ENCODE measurements at regions not wholly inside any gene's neighbourhood (a gene's known extent, or its start where the extent isn't known, plus 50 kb on each side); places are given as distances from the start of the nearest gene placed in this dataset.
"Not testable (repeated sequence)": the region's sequence is repeated elsewhere in the genome, so short reads cannot be mapped to it uniquely, and the experiment has no call there.

DNA sequence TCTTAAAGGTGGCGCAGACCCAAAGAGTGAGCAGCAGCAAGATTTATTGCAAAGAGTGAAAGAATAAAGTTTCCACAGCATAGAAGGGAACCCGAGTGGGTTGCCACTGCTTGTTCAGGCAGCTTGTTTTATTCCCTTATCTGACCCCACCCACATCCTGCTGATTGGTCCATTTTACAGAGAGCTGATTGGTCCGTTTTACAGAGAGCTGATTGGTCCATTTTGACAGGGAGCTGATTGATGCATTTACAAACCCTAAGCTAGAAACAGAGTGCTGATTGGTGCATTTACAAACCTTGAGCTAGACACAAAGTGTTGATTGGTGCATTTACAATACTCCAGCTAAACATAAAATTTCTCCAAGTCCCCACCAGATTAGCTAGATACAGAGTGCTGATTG is 270.6 kb downstream of the CENPC start:
- TF ChIP-seq, protein P1, sequence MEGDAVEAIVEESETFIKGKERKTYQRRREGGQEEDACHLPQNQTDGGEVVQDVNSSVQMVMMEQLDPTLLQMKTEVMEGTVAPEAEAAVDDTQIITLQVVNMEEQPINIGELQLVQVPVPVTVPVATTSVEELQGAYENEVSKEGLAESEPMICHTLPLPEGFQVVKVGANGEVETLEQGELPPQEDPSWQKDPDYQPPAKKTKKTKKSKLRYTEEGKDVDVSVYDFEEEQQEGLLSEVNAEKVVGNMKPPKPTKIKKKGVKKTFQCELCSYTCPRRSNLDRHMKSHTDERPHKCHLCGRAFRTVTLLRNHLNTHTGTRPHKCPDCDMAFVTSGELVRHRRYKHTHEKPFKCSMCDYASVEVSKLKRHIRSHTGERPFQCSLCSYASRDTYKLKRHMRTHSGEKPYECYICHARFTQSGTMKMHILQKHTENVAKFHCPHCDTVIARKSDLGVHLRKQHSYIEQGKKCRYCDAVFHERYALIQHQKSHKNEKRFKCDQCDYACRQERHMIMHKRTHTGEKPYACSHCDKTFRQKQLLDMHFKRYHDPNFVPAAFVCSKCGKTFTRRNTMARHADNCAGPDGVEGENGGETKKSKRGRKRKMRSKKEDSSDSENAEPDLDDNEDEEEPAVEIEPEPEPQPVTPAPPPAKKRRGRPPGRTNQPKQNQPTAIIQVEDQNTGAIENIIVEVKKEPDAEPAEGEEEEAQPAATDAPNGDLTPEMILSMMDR (IDR thresholded peaks at IDR 0.05) = not testable (repeated sequence)
- TF ChIP-seq POLR2A (IDR thresholded peaks at IDR 0.05) = not testable (repeated sequence)
